Lung (tissue), 11 donors: ENCODE measurements at regions not wholly inside any gene's neighbourhood (a gene's known extent, or its start where the extent isn't known, plus 50 kb on each side); places are given as distances from the start of the nearest gene placed in this dataset.

Experiments
- ATAC-seq: fragments of 200-7000 bp; cut with Tn5 transposase; one replicate; pipeline ENCODE4 v1.9.1; 2020; ENCODE audit warnings: moderate number of reproducible peaks; ENCODE audit not compliant: insufficient read depth, low FRiP score
- DNase-seq, 3 donors: peaks; one replicate each; pipeline ENCODE4 v3.0.0-alpha.2; 2013 to 2017
- H3K27ac ChIP-seq, 2 donors: one replicate each; pipeline ENCODE4 v1.5.1; 2013; ENCODE audit warnings: mild to moderate bottlenecking in 2 of 2, moderate library complexity in 2 of 2, control low read depth in 1 of 2, inconsistent platforms in 1 of 2, low read depth in 1 of 2, low read length in 1 of 2
- H3K27me3 ChIP-seq, 3 donors: one replicate each; pipeline ENCODE4 v1.5.1; 2013; ENCODE audit warnings: low read length in 2 of 3; ENCODE audit not compliant: control insufficient read depth in 3 of 3, insufficient read depth in 3 of 3
- H3K36me3 ChIP-seq, 4 donors: one replicate each; pipeline ENCODE4 v1.5.1; 2013; ENCODE audit warnings: low read length in 4 of 4, mild to moderate bottlenecking in 1 of 4, moderate library complexity in 1 of 4; ENCODE audit not compliant: control insufficient read depth in 4 of 4, insufficient read depth in 4 of 4
- H3K4me1 ChIP-seq, 5 donors: one replicate each; pipeline ENCODE4 v1.5.1; 2013; ENCODE audit warnings: low read length in 5 of 5, mild to moderate bottlenecking in 2 of 5, moderate library complexity in 1 of 5; ENCODE audit not compliant: control insufficient read depth in 5 of 5, insufficient read depth in 5 of 5
- H3K4me3 ChIP-seq: one replicate; pipeline ENCODE4 v1.5.1; 2013; ENCODE audit warnings: mild to moderate bottlenecking, control low read depth, moderate library complexity
- H3K9ac ChIP-seq, 2 donors: one replicate each; pipeline ENCODE4 v1.5.1; 2013; ENCODE audit warnings: low read length in 2 of 2, control low read depth in 1 of 2; ENCODE audit not compliant: insufficient read depth in 1 of 2
- H3K9me3 ChIP-seq, 4 donors: one replicate each; pipeline ENCODE4 v1.5.1; 2013; ENCODE audit warnings: low read length in 3 of 4, mild to moderate bottlenecking in 1 of 4, moderate library complexity in 1 of 4; ENCODE audit not compliant: control insufficient read depth in 4 of 4, insufficient read depth in 3 of 4
- CTCF ChIP-seq: IDR thresholded peaks from 2 replicates; pipeline ENCODE4 v1.5.1; 2012; ENCODE audit warnings: mild to moderate bottlenecking; ENCODE audit errors: control extremely low read depth, extremely low read depth
- WGBS, 2 donors: extraction: QIAGEN DNeasy Blood & Tissue Kit; methylation state at CpG; one replicate each; pipeline ENCODE4 v1.1.7; 2013; 5-methylcytosine and 5-hydroxymethylcytosine counted together
- donor health status: control.
- donor health status: control.
- donor health status: Bipolar disorder and iron deficiency.
- donor health status: healthy.
- donor health status: DM: yes; HTN: yes; CAD: no.

GRCh38 chrX:119181491-119181890 lies 53.9 kb upstream of the KIAA1210 start:
- no peaks in the 10 kb centered on the region for H3K36me3 ChIP-seq
- ATAC-seq (no peak), DNase-seq (peak in 2 of 3 donors; percentile 24 to 29)
- no peaks in the 10 kb centered on the region for H3K27me3 ChIP-seq
- no peak overlapping the region for H3K27ac ChIP-seq
- no peak for TF ChIP-seq CTCF
- no peak overlapping the region for H3K9ac ChIP-seq
- no peak overlapping the region for H3K4me3 ChIP-seq
- 42 to 62% methylated on average over 2 of the region's 2 CpGs for WGBS, 2 donors
- peaks cover 0 to 2% (median 0%) of the 10 kb centered on the region in 5 donors for H3K4me1 ChIP-seq
- no peaks in the 10 kb centered on the region for H3K9me3 ChIP-seq

GRCh38 chrX:119186194-119186593 lies 49.9 kb upstream of the PGRMC1 start:
- no peak for DNase-seq
- WGBS, 2 donors, result 79 to 95% methylated on average over 6 of the region's 6 CpGs
- Histone ChIP-seq H3K27ac (no peak overlapping the region), H3K4me3 (no peak overlapping the region), H3K36me3 (no peaks in the 10 kb centered on the region), H3K27me3 (no peaks in the 10 kb centered on the region), H3K9me3 (no peaks in the 10 kb centered on the region), H3K4me1 (peaks cover 0 to 7% (median 0%) of the 10 kb centered on the region in 5 donors), H3K9ac (no peak overlapping the region)
- no peak for ATAC-seq
- no peak for TF ChIP-seq CTCF
